C4-2B (cell line): ENCODE measurements at regions not wholly inside any gene's neighbourhood (a gene's known extent, or its start where the extent isn't known, plus 50 kb on each side); places are given as distances from the start of the nearest gene placed in this dataset.

Source experiments
- CTCF ChIP-seq: fragments of 450-650 bp; conservative IDR thresholded peaks from 2 replicates; pipeline ENCODE4 v1.5.1; 2017; ENCODE audit warnings: mild to moderate bottlenecking
- ZFX ChIP-seq: fragments of 450-650 bp; IDR thresholded peaks from 2 replicates; pipeline ENCODE4 v1.6.1; 2017

GRCh38 chr6:135627092-135627715, 129.7 kb upstream of the AHI1 start:
- TF ChIP-seq CTCF (no peak), ZFX (no peak)
